ENCODE measurements at regions not wholly inside any gene's neighbourhood (a gene's known extent, or its start where the extent isn't known, plus 50 kb on each side); places are given as distances from the start of the nearest gene placed in this dataset.

DNA sequence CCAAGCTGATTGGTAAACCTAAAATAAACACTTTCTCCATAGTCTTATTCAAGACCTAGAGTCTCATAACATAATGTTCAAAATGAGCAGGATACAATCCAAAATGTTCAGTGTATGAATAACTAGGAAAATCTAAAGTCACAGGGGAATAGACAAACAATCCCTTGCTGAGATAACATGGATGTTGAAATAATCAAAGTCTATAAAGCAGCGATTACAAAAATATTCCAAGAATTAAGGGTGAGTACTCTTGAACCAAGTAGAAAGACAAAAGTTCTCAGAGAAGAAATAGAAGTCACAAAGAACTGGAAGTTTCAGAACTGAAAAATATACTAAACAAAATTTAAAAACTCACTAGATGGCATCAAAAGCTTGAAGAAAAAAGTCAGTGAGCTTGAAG, 561.0 kb downstream of the INSC start:
- TF ChIP-seq FOXP2 (optimal IDR thresholded peaks at IDR 0.05; ENCODE audit: borderline replicate concordance, extremely low read depth, extremely low read length, insufficient read depth) (no peak), TAF1 (IDR thresholded peaks at IDR 0.05; ENCODE audit: borderline replicate concordance, insufficient read depth, low read length) (no peak), SIN3A (IDR thresholded peaks at IDR 0.05; ENCODE audit: borderline replicate concordance, insufficient read depth, low read length) (no peak), POLR2AphosphoS5 (IDR thresholded peaks at IDR 0.05; ENCODE audit: low read depth, low read length) (no peak)
- TF ChIP-seq, protein P1, sequence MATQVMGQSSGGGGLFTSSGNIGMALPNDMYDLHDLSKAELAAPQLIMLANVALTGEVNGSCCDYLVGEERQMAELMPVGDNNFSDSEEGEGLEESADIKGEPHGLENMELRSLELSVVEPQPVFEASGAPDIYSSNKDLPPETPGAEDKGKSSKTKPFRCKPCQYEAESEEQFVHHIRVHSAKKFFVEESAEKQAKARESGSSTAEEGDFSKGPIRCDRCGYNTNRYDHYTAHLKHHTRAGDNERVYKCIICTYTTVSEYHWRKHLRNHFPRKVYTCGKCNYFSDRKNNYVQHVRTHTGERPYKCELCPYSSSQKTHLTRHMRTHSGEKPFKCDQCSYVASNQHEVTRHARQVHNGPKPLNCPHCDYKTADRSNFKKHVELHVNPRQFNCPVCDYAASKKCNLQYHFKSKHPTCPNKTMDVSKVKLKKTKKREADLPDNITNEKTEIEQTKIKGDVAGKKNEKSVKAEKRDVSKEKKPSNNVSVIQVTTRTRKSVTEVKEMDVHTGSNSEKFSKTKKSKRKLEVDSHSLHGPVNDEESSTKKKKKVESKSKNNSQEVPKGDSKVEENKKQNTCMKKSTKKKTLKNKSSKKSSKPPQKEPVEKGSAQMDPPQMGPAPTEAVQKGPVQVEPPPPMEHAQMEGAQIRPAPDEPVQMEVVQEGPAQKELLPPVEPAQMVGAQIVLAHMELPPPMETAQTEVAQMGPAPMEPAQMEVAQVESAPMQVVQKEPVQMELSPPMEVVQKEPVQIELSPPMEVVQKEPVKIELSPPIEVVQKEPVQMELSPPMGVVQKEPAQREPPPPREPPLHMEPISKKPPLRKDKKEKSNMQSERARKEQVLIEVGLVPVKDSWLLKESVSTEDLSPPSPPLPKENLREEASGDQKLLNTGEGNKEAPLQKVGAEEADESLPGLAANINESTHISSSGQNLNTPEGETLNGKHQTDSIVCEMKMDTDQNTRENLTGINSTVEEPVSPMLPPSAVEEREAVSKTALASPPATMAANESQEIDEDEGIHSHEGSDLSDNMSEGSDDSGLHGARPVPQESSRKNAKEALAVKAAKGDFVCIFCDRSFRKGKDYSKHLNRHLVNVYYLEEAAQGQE (IDR thresholded peaks at IDR 0.05; ENCODE audit: insufficient read depth in 1 of 2, low read depth in 2 of 2, low read length in 2 of 2): no peak

DNA sequence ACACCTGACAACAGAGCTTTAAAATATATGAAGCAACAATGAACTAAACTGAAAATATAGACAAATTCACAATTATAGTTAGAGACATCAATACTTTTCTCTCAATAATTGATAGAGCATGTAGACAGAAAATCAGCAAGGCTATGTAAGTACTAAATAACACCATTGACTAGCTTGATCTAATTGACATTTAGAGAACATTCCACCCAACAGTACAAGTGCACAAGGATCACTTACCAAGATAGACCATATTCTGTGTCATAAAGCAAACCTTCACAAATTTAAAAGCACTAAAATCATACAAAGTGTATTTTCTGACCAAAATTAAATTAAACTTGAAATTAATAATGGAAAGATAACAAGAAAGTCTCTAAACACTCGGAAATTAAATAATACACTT, 562.5 kb downstream of the INSC start:
- TF ChIP-seq, protein P1 (IDR thresholded peaks at IDR 0.05; ENCODE audit: insufficient read depth in 1 of 2, low read depth in 2 of 2, low read length in 2 of 2): no peak
- TF ChIP-seq TAF1 (IDR thresholded peaks at IDR 0.05; ENCODE audit: borderline replicate concordance, insufficient read depth, low read length) (no peak), SIN3A (IDR thresholded peaks at IDR 0.05; ENCODE audit: borderline replicate concordance, insufficient read depth, low read length) (no peak), POLR2AphosphoS5 (IDR thresholded peaks at IDR 0.05; ENCODE audit: low read depth, low read length) (no peak), FOXP2 (optimal IDR thresholded peaks at IDR 0.05; ENCODE audit: borderline replicate concordance, extremely low read depth, extremely low read length, insufficient read depth) (no peak)

DNA sequence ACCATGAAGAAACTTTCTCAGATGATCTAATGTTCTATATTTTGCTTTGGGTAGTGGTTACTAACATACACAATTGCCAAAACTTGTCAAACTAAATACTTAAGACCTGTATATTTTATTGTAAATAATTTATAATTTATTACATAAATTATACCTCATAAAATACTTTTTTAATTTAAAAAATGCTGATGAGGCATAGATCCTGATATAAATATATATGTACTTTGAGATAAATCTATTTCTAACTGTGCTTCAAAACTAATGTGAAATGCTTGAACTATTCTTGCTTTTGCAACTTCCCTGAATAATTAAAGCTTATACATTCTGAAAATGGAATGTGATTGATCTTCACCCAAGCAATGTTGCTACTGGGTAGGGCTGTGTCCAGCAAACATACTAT, 568.8 kb downstream of the INSC start:
- TF ChIP-seq FOXP2 (optimal IDR thresholded peaks at IDR 0.05; ENCODE audit: borderline replicate concordance, extremely low read depth, extremely low read length, insufficient read depth) (no peak), SIN3A (IDR thresholded peaks at IDR 0.05; ENCODE audit: borderline replicate concordance, insufficient read depth, low read length) (no peak), POLR2AphosphoS5 (IDR thresholded peaks at IDR 0.05; ENCODE audit: low read depth, low read length) (no peak), TAF1 (IDR thresholded peaks at IDR 0.05; ENCODE audit: borderline replicate concordance, insufficient read depth, low read length) (no peak)
- TF ChIP-seq, protein P1 (IDR thresholded peaks at IDR 0.05; ENCODE audit: insufficient read depth in 1 of 2, low read depth in 2 of 2, low read length in 2 of 2): no peak

DNA sequence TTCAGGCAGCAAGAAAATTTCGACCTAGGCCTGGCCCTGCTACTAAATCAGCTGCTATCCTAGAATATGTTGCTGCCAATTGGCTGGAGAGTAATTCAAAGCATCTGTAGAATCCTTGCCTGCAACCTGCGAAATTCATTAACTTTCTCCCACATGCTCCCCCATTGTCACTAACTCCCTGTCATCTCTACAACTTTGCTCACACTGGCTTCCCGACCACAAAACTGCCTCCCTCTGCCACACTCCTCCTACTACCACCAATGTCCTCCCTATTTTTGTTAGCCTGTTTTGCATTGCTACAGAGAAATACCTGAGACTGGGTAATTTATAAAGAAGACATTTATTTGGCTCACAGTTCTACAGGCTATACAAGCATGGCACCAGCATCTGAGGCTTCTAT, 570.6 kb downstream of the INSC start:
- TF ChIP-seq TAF1 (IDR thresholded peaks at IDR 0.05; ENCODE audit: borderline replicate concordance, insufficient read depth, low read length) (no peak), POLR2AphosphoS5 (IDR thresholded peaks at IDR 0.05; ENCODE audit: low read depth, low read length) (no peak), FOXP2 (optimal IDR thresholded peaks at IDR 0.05; ENCODE audit: borderline replicate concordance, extremely low read depth, extremely low read length, insufficient read depth) (no peak), SIN3A (IDR thresholded peaks at IDR 0.05; ENCODE audit: borderline replicate concordance, insufficient read depth, low read length) (no peak)
- TF ChIP-seq, protein P1 (IDR thresholded peaks at IDR 0.05; ENCODE audit: insufficient read depth in 1 of 2, low read depth in 2 of 2, low read length in 2 of 2): no peak

DNA sequence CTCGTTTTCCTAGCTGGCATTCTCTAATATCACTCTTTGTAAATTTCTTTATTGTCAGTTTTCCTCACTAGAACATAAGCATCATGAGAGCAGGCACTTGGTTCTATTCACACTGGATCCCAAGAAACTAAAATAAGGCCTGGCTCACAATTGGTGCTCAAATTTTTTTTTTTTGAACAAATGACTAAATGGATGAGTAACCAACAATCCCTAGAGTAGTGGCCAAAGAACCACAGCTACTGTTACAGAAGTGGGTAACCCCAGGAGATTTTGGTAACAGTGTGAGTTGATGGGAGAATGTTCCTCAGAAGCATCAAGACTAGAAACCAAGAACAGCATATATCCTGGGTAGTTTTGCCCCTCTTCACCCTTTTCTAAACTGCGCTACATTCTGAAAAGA, 572.6 kb downstream of the INSC start:
- TF ChIP-seq FOXP2 (optimal IDR thresholded peaks at IDR 0.05; ENCODE audit: borderline replicate concordance, extremely low read depth, extremely low read length, insufficient read depth): no peak
- no peak for TF ChIP-seq POLR2AphosphoS5 (IDR thresholded peaks at IDR 0.05; ENCODE audit: low read depth, low read length)
- no peak for TF ChIP-seq TAF1 (IDR thresholded peaks at IDR 0.05; ENCODE audit: borderline replicate concordance, insufficient read depth, low read length)
- no peak for TF ChIP-seq SIN3A (IDR thresholded peaks at IDR 0.05; ENCODE audit: borderline replicate concordance, insufficient read depth, low read length)
- TF ChIP-seq, protein P1 (IDR thresholded peaks at IDR 0.05; ENCODE audit: insufficient read depth in 1 of 2, low read depth in 2 of 2, low read length in 2 of 2): no peak
